22Rv1 (cell line): ENCODE measurements at regions not wholly inside any gene's neighbourhood (a gene's known extent, or its start where the extent isn't known, plus 50 kb on each side); places are given as distances from the start of the nearest gene placed in this dataset.

Experiments
- ZFX ChIP-seq: fragments of 450-650 bp; IDR thresholded peaks from 2 replicates; pipeline ENCODE4 v1.6.1; 2017; ENCODE audit warnings: antibody characterized with exemption, borderline replicate concordance
- TF ChIP-seq, protein P1 (sequence below): fragments of 450-650 bp; IDR thresholded peaks from 2 replicates; pipeline ENCODE4 v1.5.1; 2017; ENCODE audit warnings: mild to moderate bottlenecking

DNA sequence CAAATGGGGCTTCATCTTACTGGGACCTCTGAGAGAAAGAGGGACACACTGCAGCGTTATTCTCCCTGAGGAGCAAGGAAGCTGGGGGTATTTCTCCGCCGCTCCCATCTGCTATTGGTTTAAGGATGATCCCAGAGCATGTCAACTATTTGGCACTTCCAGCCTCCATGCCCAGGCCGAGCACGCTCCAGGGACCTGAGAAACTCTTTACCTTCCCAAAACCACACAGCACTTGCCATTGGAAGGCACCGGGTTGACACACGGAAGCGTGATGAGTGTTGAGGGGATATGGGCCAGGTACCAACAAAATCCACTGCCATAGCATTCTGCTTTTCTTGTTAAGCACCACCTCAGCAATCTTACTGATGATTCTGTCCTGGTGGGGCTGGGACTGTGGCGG lies 92.4 kb upstream of the SLC24A3 start:
- TF ChIP-seq, protein P1, sequence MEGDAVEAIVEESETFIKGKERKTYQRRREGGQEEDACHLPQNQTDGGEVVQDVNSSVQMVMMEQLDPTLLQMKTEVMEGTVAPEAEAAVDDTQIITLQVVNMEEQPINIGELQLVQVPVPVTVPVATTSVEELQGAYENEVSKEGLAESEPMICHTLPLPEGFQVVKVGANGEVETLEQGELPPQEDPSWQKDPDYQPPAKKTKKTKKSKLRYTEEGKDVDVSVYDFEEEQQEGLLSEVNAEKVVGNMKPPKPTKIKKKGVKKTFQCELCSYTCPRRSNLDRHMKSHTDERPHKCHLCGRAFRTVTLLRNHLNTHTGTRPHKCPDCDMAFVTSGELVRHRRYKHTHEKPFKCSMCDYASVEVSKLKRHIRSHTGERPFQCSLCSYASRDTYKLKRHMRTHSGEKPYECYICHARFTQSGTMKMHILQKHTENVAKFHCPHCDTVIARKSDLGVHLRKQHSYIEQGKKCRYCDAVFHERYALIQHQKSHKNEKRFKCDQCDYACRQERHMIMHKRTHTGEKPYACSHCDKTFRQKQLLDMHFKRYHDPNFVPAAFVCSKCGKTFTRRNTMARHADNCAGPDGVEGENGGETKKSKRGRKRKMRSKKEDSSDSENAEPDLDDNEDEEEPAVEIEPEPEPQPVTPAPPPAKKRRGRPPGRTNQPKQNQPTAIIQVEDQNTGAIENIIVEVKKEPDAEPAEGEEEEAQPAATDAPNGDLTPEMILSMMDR: no peak
- TF ChIP-seq ZFX: no peak
